DND-41 (cell line): ENCODE measurements at regions not wholly inside any gene's neighbourhood (a gene's known extent, or its start where the extent isn't known, plus 50 kb on each side); places are given as distances from the start of the nearest gene placed in this dataset.

Source experiments
- ATAC-seq: fragments of 200-7000 bp; cut with Tn5 transposase; 3 replicates; pipeline ENCODE4 v1.9.1; 2021; ENCODE audit warnings: low read depth; ENCODE audit not compliant: insufficient read depth
- DNase-seq: peaks from one replicate; pipeline ENCODE4 v3.0.0-alpha.2; 2020
- H2AFZ ChIP-seq: 2 replicates; pipeline ENCODE4 v1.6.0; 2012; ENCODE audit warnings: low read depth, low read length
- H3K27ac ChIP-seq: 2 replicates; pipeline ENCODE4 v1.5.1; 2012; ENCODE audit warnings: low read length, inconsistent platforms
- H3K27me3 ChIP-seq: fragments of 200-600 bp; sonication (generic); 2 replicates; pipeline ENCODE4 v1.6.0; 2012; ENCODE audit warnings: low read length, mild to moderate bottlenecking, inconsistent platforms; ENCODE audit not compliant: insufficient read depth, poor library complexity
- H3K36me3 ChIP-seq: 2 replicates; pipeline ENCODE4 v1.5.1; 2012; ENCODE audit warnings: low read length, inconsistent platforms; ENCODE audit not compliant: insufficient read depth
- H3K4me1 ChIP-seq: 2 replicates; pipeline ENCODE4 v1.5.1; 2012; ENCODE audit warnings: mild to moderate bottlenecking, low read length; ENCODE audit not compliant: insufficient read depth
- H3K4me2 ChIP-seq: 2 replicates; pipeline ENCODE4 v1.6.0; 2012; ENCODE audit warnings: mild to moderate bottlenecking, moderate library complexity, low read length, inconsistent platforms; ENCODE audit not compliant: insufficient read depth
- H3K4me3 ChIP-seq, 2 experiments: fragments of 200-600 bp in 1 of 2; shearing (Covaris generic) in 1 of 2; 2 replicates each; pipeline ENCODE4 v1.5.1; 2012 to 2016; ENCODE audit warnings: inconsistent platforms in 2 of 2, low read length in 2 of 2, mild to moderate bottlenecking in 2 of 2, low read depth in 1 of 2, moderate library complexity in 1 of 2
- H3K79me2 ChIP-seq: 2 replicates; pipeline ENCODE4 v1.6.0; 2012; ENCODE audit warnings: low read length, inconsistent platforms; ENCODE audit not compliant: insufficient read depth
- H3K9ac ChIP-seq: 2 replicates; pipeline ENCODE4 v1.6.0; 2012; ENCODE audit warnings: low read depth, mild to moderate bottlenecking, inconsistent platforms, low read length, moderate library complexity
- H3K9me3 ChIP-seq: 2 replicates; pipeline ENCODE4 v1.5.1; 2012; ENCODE audit warnings: low read length, moderate library complexity, mild to moderate bottlenecking, inconsistent platforms; ENCODE audit not compliant: insufficient read depth, severe bottlenecking
- H4K20me1 ChIP-seq: 2 replicates; pipeline ENCODE4 v1.6.0; 2012; ENCODE audit warnings: low read length; ENCODE audit not compliant: insufficient read depth
- EZH2 ChIP-seq: IDR thresholded peaks from 3 replicates; pipeline ENCODE4 v1.6.1; 2012; ENCODE audit warnings: borderline replicate concordance, low read depth, mild to moderate bottlenecking, moderate library complexity, low read length, inconsistent platforms; ENCODE audit not compliant: severe bottlenecking
- TF ChIP-seq, protein P1 (sequence below): IDR thresholded peaks from 2 replicates; pipeline ENCODE4 v1.5.1; 2012; ENCODE audit warnings: borderline replicate concordance, low read length, moderate library complexity, mild to moderate bottlenecking; ENCODE audit not compliant: poor library complexity, severe bottlenecking; ENCODE audit errors: extremely low read depth

GRCh38 chr3:148450819-148451218, 246.9 kb upstream of the AGTR1 start:
- H3K4me2 ChIP-seq: no peak overlapping the region
- no peak for ATAC-seq
- no peaks in the 10 kb centered on the region for H3K9me3 ChIP-seq
- no peak for DNase-seq
- H3K36me3 ChIP-seq: no peaks in the 10 kb centered on the region
- no peaks in the 10 kb centered on the region for H3K79me2 ChIP-seq
- H2AFZ ChIP-seq: 0 out of 2 replicates have a peak overlapping the region, but pooled peaks have one; percentile 39
- no peaks in the 10 kb centered on the region for H3K4me1 ChIP-seq
- TF ChIP-seq, protein P1, sequence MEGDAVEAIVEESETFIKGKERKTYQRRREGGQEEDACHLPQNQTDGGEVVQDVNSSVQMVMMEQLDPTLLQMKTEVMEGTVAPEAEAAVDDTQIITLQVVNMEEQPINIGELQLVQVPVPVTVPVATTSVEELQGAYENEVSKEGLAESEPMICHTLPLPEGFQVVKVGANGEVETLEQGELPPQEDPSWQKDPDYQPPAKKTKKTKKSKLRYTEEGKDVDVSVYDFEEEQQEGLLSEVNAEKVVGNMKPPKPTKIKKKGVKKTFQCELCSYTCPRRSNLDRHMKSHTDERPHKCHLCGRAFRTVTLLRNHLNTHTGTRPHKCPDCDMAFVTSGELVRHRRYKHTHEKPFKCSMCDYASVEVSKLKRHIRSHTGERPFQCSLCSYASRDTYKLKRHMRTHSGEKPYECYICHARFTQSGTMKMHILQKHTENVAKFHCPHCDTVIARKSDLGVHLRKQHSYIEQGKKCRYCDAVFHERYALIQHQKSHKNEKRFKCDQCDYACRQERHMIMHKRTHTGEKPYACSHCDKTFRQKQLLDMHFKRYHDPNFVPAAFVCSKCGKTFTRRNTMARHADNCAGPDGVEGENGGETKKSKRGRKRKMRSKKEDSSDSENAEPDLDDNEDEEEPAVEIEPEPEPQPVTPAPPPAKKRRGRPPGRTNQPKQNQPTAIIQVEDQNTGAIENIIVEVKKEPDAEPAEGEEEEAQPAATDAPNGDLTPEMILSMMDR: no peak
- no peak for TF ChIP-seq EZH2
- H3K9ac ChIP-seq: no peak overlapping the region
- H3K4me3 ChIP-seq: no peak overlapping the region
- H3K27me3 ChIP-seq: no peaks in the 10 kb centered on the region
- no peak overlapping the region for H3K27ac ChIP-seq
- H4K20me1 ChIP-seq: no peaks in the 10 kb centered on the region

- Histone ChIP-seq H3K9me3 (no peaks in the 10 kb centered on the region), H4K20me1 (no peaks in the 10 kb centered on the region), H3K4me3 (no peak overlapping the region), H3K36me3 (no peaks in the 10 kb centered on the region), H3K79me2 (no peaks in the 10 kb centered on the region), H3K27ac (no peak overlapping the region), H3K4me2 (no peak overlapping the region), H3K4me1 (no peaks in the 10 kb centered on the region), H3K9ac (no peak overlapping the region), H3K27me3 (no peaks in the 10 kb centered on the region), H2AFZ (no peak overlapping the region)
- DNase-seq (no peak), ATAC-seq (no peak)
- no peak for TF ChIP-seq EZH2
- TF ChIP-seq, protein P1: no peak
Measured at GRCh38 chr3:148451969-148452368, 245.7 kb upstream of the AGTR1 start.

- H3K4me3 ChIP-seq: no peak overlapping the region
- H2AFZ ChIP-seq: no peak overlapping the region
- H3K4me1 ChIP-seq: no peaks in the 10 kb centered on the region
- TF ChIP-seq, protein P1: no peak
- no peak for TF ChIP-seq EZH2
- H3K9me3 ChIP-seq: no peaks in the 10 kb centered on the region
- H3K27ac ChIP-seq: no peak overlapping the region
- H3K27me3 ChIP-seq: no peaks in the 10 kb centered on the region
- no peaks in the 10 kb centered on the region for H4K20me1 ChIP-seq
- H3K9ac ChIP-seq: no peak overlapping the region
- no peak for ATAC-seq
- no peaks in the 10 kb centered on the region for H3K36me3 ChIP-seq
- DNase-seq: no peak
- no peaks in the 10 kb centered on the region for H3K79me2 ChIP-seq
- no peak overlapping the region for H3K4me2 ChIP-seq
Measured at GRCh38 chr3:148453781-148454191, 243.9 kb upstream of the AGTR1 start.

DNA sequence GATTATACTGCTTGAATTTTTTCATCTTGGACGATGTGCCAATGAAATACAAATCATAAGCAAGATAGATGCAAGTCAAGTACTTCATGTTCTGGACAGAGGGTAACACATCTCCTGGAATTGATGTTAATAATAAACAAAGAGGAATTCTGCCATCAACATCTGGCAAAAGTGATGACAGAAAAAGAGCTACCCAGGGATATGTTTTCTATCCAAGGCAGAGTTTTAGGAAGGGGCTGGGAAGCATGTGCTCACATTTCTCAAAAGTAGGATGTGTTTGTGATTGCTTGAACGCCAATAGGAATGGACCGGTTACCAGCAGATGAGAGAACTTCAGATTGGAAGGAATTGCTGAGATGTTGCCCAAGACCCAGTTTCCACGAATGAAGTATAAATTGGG, 242.6 kb upstream of the AGTR1 start:
- H3K4me2 ChIP-seq: no peak overlapping the region
- no peaks in the 10 kb centered on the region for H3K27me3 ChIP-seq
- no peak overlapping the region for H3K9ac ChIP-seq
- H3K4me3 ChIP-seq: no peak overlapping the region
- no peak for ATAC-seq
- H3K4me1 ChIP-seq: no peaks in the 10 kb centered on the region
- no peaks in the 10 kb centered on the region for H3K79me2 ChIP-seq
- no peaks in the 10 kb centered on the region for H3K36me3 ChIP-seq
- H3K27ac ChIP-seq: no peak overlapping the region
- no peak for DNase-seq
- no peaks in the 10 kb centered on the region for H3K9me3 ChIP-seq
- TF ChIP-seq, protein P1: no peak
- TF ChIP-seq EZH2: no peak
- H4K20me1 ChIP-seq: no peaks in the 10 kb centered on the region
- no peak overlapping the region for H2AFZ ChIP-seq
